Caco-2 (cell line): ENCODE measurements at regions not wholly inside any gene's neighbourhood (a gene's known extent, or its start where the extent isn't known, plus 50 kb on each side); places are given as distances from the start of the nearest gene placed in this dataset.

Experiments
- BruUV-seq: library from RNA; stranded (reverse); fragments of 400-500 nt; replicated peaks from 2 replicates; lab custom pipeline; 2021; lab: Mats Ljungman, UMichigan
- CTCF ChIA-PET: fragments of 300-600 bp; sonication (Branson Sonifier 250); formaldehyde crosslinking; loops from one replicate; lab custom pipeline; 2022; ENCODE audit warnings: antibody characterized with exemption; lab: Charles Lee
- POLR2A ChIA-PET: fragments of 300-600 bp; sonication (Branson Sonifier 250); formaldehyde crosslinking; loops from one replicate; lab custom pipeline; 2022; ENCODE audit warnings: antibody characterized with exemption; lab: Charles Lee
- DNase-seq, 2 experiments: peaks; one replicate each; pipeline versions ENCODE4 v3.0.0 to v3.0.0-alpha.2; 2020 to 2022
- H3K27me3 ChIP-seq: replicated peaks from 2 replicates; pipeline ENCODE4 v1.6.0; 2011; ENCODE audit warnings: low read length; ENCODE audit not compliant: control insufficient read depth, insufficient read depth
- H3K36me3 ChIP-seq: 2 replicates; pipeline ENCODE4 v1.5.1; 2011; ENCODE audit warnings: low read length; ENCODE audit not compliant: control insufficient read depth, insufficient read depth
- H3K4me1 ChIP-seq: fragments of 250-450 bp; sonication (Bioruptor Pico); 2 replicates; pipeline ENCODE4 v1.5.1; 2020; ENCODE audit warnings: mild to moderate bottlenecking
- H3K4me3 ChIP-seq: 2 replicates; pipeline ENCODE4 v1.5.1; 2011; ENCODE audit warnings: low read depth, mild to moderate bottlenecking, control low read depth, low read length
- H3K9me3 ChIP-seq: fragments of 250-450 bp; sonication (Bioruptor Pico); 2 replicates; pipeline ENCODE4 v1.5.1; 2020; ENCODE audit warnings: mild to moderate bottlenecking, moderate library complexity
- H3K27ac Mint-ChIP-seq: one replicate; pipeline ENCODE4 v1.8.0; 2022; ENCODE audit warnings: mixed read lengths; ENCODE audit not compliant: unreplicated experiment
- H3K27me3 Mint-ChIP-seq: one replicate; pipeline ENCODE4 v1.8.0; 2022; ENCODE audit warnings: mixed read lengths; ENCODE audit not compliant: insufficient read depth, unreplicated experiment
- H3K36me3 Mint-ChIP-seq: one replicate; pipeline ENCODE4 v1.8.0; 2022; ENCODE audit warnings: mild to moderate bottlenecking, mixed read lengths; ENCODE audit not compliant: insufficient read depth, unreplicated experiment
- H3K4me1 Mint-ChIP-seq: one replicate; pipeline ENCODE4 v1.8.0; 2022; ENCODE audit warnings: low read depth, mixed read lengths; ENCODE audit not compliant: unreplicated experiment
- H3K4me3 Mint-ChIP-seq: one replicate; pipeline ENCODE4 v1.8.0; 2022; ENCODE audit warnings: mild to moderate bottlenecking, moderate library complexity, mixed read lengths; ENCODE audit not compliant: unreplicated experiment
- H3K9me3 Mint-ChIP-seq: one replicate; pipeline ENCODE4 v1.8.0; 2022; ENCODE audit warnings: mixed read lengths; ENCODE audit not compliant: unreplicated experiment
- intact Hi-C: fragments of 100-400 bp; cut with micrococcal nuclease; formaldehyde crosslinking; loops from one replicate; pipeline ENCODE4 v1.10.0; 2022; ENCODE audit not compliant: unreplicated experiment
- TF ChIP-seq, protein P1 (sequence below), 2 experiments: fragments of 200-600 bp in 1 of 2; IDR thresholded peaks; 1 replicate in 1 of 2; 2 replicates in 1 of 2; pipeline versions ENCODE4 v1.5.1 to v1.8.0; 2011 to 2022; ENCODE audit warnings: antibody characterized with exemption in 1 of 2, control low read depth in 1 of 2, inconsistent platforms in 1 of 2, low read depth in 1 of 2, low read length in 1 of 2, mild to moderate bottlenecking in 1 of 2, moderate library complexity in 1 of 2; ENCODE audit not compliant: insufficient read depth in 1 of 2, severe bottlenecking in 1 of 2, unreplicated experiment in 1 of 2

- Mint-ChIP-seq H3K4me3 (no peak overlapping the region), H3K36me3 (no peaks in the 10 kb centered on the region), H3K9me3 (no peaks in the 10 kb centered on the region), H3K4me1 (no peaks in the 10 kb centered on the region), H3K27me3 (no peaks in the 10 kb centered on the region), H3K27ac (no peak overlapping the region)
- CTCF ChIA-PET, result no interaction called here
- intact Hi-C loops, result no loop called here
- BruUV-seq, result no TSS peak
- Histone ChIP-seq H3K27me3 (no peaks in the 10 kb centered on the region), H3K4me1 (no peaks in the 10 kb centered on the region), H3K4me3 (no peak overlapping the region), H3K36me3 (no peaks in the 10 kb centered on the region), H3K9me3 (no peaks in the 10 kb centered on the region)
- DNase-seq, result no peak
- POLR2A ChIA-PET, result no interaction called here
- TF ChIP-seq, protein P1, sequence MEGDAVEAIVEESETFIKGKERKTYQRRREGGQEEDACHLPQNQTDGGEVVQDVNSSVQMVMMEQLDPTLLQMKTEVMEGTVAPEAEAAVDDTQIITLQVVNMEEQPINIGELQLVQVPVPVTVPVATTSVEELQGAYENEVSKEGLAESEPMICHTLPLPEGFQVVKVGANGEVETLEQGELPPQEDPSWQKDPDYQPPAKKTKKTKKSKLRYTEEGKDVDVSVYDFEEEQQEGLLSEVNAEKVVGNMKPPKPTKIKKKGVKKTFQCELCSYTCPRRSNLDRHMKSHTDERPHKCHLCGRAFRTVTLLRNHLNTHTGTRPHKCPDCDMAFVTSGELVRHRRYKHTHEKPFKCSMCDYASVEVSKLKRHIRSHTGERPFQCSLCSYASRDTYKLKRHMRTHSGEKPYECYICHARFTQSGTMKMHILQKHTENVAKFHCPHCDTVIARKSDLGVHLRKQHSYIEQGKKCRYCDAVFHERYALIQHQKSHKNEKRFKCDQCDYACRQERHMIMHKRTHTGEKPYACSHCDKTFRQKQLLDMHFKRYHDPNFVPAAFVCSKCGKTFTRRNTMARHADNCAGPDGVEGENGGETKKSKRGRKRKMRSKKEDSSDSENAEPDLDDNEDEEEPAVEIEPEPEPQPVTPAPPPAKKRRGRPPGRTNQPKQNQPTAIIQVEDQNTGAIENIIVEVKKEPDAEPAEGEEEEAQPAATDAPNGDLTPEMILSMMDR (IDR thresholded peaks at IDR 0.05; ENCODE audit: insufficient read depth in 1 of 2, low read depth in 1 of 2, low read length in 1 of 2, severe bottlenecking in 1 of 2, unreplicated experiment in 1 of 2), result no peak
Measured at GRCh38 chr3:77871436-77871835, 831.5 kb downstream of the ROBO2 start.

GRCh38 chr3:77873598-77873997 lies 833.7 kb downstream of the ROBO2 start:
- H3K27me3 ChIP-seq, result no peaks in the 10 kb centered on the region
- H3K36me3 Mint-ChIP-seq, result no peaks in the 10 kb centered on the region
- no peaks in the 10 kb centered on the region for H3K36me3 ChIP-seq
- no peaks in the 10 kb centered on the region for H3K4me1 Mint-ChIP-seq
- H3K27me3 Mint-ChIP-seq, result no peaks in the 10 kb centered on the region
- CTCF ChIA-PET, result no interaction called here
- peaks cover 7% of the 10 kb centered on the region for H3K9me3 Mint-ChIP-seq
- H3K27ac Mint-ChIP-seq, result no peak overlapping the region
- H3K4me3 Mint-ChIP-seq, result no peak overlapping the region
- intact Hi-C loops, result no loop called here
- TF ChIP-seq, protein P1 (IDR thresholded peaks at IDR 0.05; ENCODE audit: insufficient read depth in 1 of 2, low read depth in 1 of 2, low read length in 1 of 2, severe bottlenecking in 1 of 2, unreplicated experiment in 1 of 2), result no peak
- no peaks in the 10 kb centered on the region for H3K4me1 ChIP-seq
- no peak overlapping the region for H3K4me3 ChIP-seq
- POLR2A ChIA-PET, result no interaction called here
- no peaks in the 10 kb centered on the region for H3K9me3 ChIP-seq
- no TSS peak for BruUV-seq
- no peak for DNase-seq

DNA sequence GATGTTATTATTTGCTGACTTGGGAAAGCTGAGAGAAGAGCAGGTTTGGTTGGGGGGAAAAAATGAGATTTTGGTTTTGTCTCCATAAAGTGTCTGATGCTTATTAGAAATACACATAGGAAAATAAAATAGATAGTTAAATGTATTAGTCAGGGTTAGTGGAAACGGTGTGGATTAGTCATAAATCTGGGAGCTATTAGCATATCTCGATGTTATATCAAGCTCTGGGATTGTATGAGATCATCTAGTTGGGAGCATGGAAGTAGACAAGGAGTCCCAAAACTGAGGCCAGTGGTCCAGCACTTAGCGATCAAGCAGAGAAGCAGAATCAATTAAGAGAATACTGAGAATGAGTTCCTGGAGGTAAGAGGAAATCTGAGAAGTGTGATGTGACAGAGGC lies 845.5 kb downstream of the ROBO2 start:
- no peak overlapping the region for H3K4me3 ChIP-seq
- no peaks in the 10 kb centered on the region for H3K27me3 Mint-ChIP-seq
- H3K36me3 ChIP-seq, result no peaks in the 10 kb centered on the region
- DNase-seq, result no peak
- no peaks in the 10 kb centered on the region for H3K27me3 ChIP-seq
- TF ChIP-seq, protein P1 (IDR thresholded peaks at IDR 0.05; ENCODE audit: insufficient read depth in 1 of 2, low read depth in 1 of 2, low read length in 1 of 2, severe bottlenecking in 1 of 2, unreplicated experiment in 1 of 2), result no peak
- ChIA-PET POLR2A (no interaction called here), CTCF (no interaction called here)
- H3K9me3 ChIP-seq, result no peaks in the 10 kb centered on the region
- no TSS peak for BruUV-seq
- intact Hi-C loops, result no loop called here
- no peak overlapping the region for H3K27ac Mint-ChIP-seq
- no peaks in the 10 kb centered on the region for H3K4me1 Mint-ChIP-seq
- no peaks in the 10 kb centered on the region for H3K36me3 Mint-ChIP-seq
- H3K4me3 Mint-ChIP-seq, result no peak overlapping the region
- no peaks in the 10 kb centered on the region for H3K4me1 ChIP-seq
- H3K9me3 Mint-ChIP-seq, result no peaks in the 10 kb centered on the region
